Natural killer cell (primary cell): ENCODE measurements at regions not wholly inside any gene's neighbourhood (a gene's known extent, or its start where the extent isn't known, plus 50 kb on each side); places are given as distances from the start of the nearest gene placed in this dataset.

ENCODE experiments used
- ATAC-seq, 3 donors: fragments of 150-1000 bp in 2 of 3; fragments of 200-7000 bp in 1 of 3; cut with Tn5 transposase; 1 replicate in 1 of 3; 2 replicates in 2 of 3; pipeline ENCODE4 v1.10.0; 2021; ENCODE audit warnings: mild to moderate bottlenecking in 2 of 3, moderate library complexity in 2 of 3
- DNase-seq, 2 donors: peaks; one replicate each; pipeline versions ENCODE4 v3.0.0 to v3.0.0-alpha.2; 2013 to 2021; ENCODE audit warnings: mixed read lengths in 1 of 2
- H3K27ac ChIP-seq: one replicate; pipeline ENCODE4 v1.5.1; 2013; ENCODE audit warnings: mild to moderate bottlenecking, low read length
- H3K27me3 ChIP-seq: one replicate; pipeline ENCODE4 v1.6.1; 2013; ENCODE audit warnings: low read length; ENCODE audit not compliant: control insufficient read depth, insufficient read depth
- H3K36me3 ChIP-seq: one replicate; pipeline ENCODE4 v1.6.1; 2013; ENCODE audit warnings: low read length; ENCODE audit not compliant: control insufficient read depth, insufficient read depth
- H3K4me1 ChIP-seq: one replicate; pipeline ENCODE4 v1.6.1; 2013; ENCODE audit warnings: low read length; ENCODE audit not compliant: control insufficient read depth, insufficient read depth
- H3K4me3 ChIP-seq: one replicate; pipeline ENCODE4 v1.5.1; 2013; ENCODE audit warnings: low read length
- H3K9me3 ChIP-seq: one replicate; pipeline ENCODE4 v1.6.1; 2013; ENCODE audit warnings: low read length; ENCODE audit not compliant: control insufficient read depth, insufficient read depth
- H3K27ac Mint-ChIP-seq, 2 donors: one replicate each; pipeline ENCODE4 v1.8.0; 2022; ENCODE audit warnings: mild to moderate bottlenecking in 2 of 2, mixed read lengths in 2 of 2, moderate library complexity in 1 of 2
- H3K27me3 Mint-ChIP-seq, 2 donors: one replicate each; pipeline ENCODE4 v1.8.0; 2022; ENCODE audit warnings: low read depth in 2 of 2, mixed read lengths in 2 of 2
- H3K36me3 Mint-ChIP-seq: one replicate; pipeline ENCODE4 v1.8.0; 2022; ENCODE audit warnings: mixed read lengths
- H3K4me1 Mint-ChIP-seq, 2 donors: one replicate each; pipeline ENCODE4 v1.8.0; 2022; ENCODE audit warnings: mixed read lengths in 2 of 2
- H3K4me3 Mint-ChIP-seq: one replicate; pipeline ENCODE4 v1.8.0; 2022; ENCODE audit warnings: mild to moderate bottlenecking, moderate library complexity, mixed read lengths
- H3K9me3 Mint-ChIP-seq, 2 donors: one replicate each; pipeline ENCODE4 v1.8.0; 2022; ENCODE audit warnings: mixed read lengths in 2 of 2
- WGBS: methylation state at CpG from one replicate; pipeline ENCODE4 v1.1.7; 2013; ENCODE audit warnings: missing lambda C conversion rate; ENCODE audit not compliant: insufficient coverage; 5-methylcytosine and 5-hydroxymethylcytosine counted together
- intact Hi-C: fragments of 100-400 bp; cut with micrococcal nuclease; formaldehyde crosslinking; loops from one replicate; pipeline ENCODE4 v1.14.2; 2022
- TF ChIP-seq, protein P1 (sequence below): fragments of 200-600 bp; IDR thresholded peaks from one replicate; pipeline ENCODE4 v1.8.0; 2022; ENCODE audit warnings: antibody characterized with exemption

DNA sequence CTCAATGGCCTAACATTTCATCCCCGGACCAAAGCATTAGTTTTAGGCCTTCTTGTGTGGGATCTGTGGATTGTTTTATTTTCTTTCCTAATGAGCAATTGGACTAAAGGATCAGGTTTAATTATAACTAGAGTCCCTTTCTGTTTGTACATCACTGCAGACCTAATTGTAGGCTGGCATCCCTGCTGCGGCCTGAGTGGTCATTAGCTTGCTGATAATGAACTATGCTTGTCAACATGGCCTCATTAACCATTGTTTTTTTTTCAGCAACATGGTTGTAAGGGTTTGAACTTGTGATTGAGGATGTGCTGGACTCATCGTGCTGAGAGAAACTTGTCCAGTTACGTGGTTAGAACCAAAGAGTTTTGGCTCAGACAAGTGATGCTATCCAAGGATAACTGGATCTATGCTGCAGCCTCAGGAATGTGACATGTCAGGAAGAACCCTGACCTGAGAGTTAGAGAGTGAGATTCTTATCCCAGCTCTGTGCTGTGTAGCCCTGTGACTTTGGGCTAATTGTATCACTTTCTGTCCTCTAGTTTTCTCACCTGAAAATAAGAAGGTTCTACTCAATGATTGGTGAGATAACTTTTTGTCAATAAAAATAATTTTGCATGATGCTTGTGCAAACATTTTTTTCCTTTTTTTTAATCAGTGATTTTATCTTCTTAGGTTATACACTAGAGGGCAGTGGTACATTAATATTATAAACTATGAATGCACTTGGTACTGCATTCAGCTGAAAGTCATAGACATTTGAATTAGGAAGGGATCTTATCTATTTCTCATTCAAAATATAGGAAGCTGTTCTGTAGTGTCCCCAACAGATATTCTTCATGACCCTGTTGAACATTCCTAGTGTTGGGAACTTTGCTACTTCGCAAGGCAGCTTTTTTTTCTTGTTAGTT is 140.9 kb downstream of the RNF144B start:
- H3K4me1 Mint-ChIP-seq: no peaks in the 10 kb centered on the region
- intact Hi-C loops: no loop called here
- no peak overlapping the region for H3K4me3 Mint-ChIP-seq
- Histone ChIP-seq H3K4me1 (no peaks in the 10 kb centered on the region), H3K9me3 (no peaks in the 10 kb centered on the region), H3K27me3 (no peaks in the 10 kb centered on the region), H3K36me3 (no peaks in the 10 kb centered on the region), H3K27ac (no peak overlapping the region), H3K4me3 (no peak overlapping the region)
- no peaks in the 10 kb centered on the region for H3K36me3 Mint-ChIP-seq
- no peaks in the 10 kb centered on the region for H3K9me3 Mint-ChIP-seq
- H3K27ac Mint-ChIP-seq: no peak overlapping the region
- no peak for DNase-seq
- WGBS: 82% methylated on average over 5 of the region's 5 CpGs
- TF ChIP-seq, protein P1, sequence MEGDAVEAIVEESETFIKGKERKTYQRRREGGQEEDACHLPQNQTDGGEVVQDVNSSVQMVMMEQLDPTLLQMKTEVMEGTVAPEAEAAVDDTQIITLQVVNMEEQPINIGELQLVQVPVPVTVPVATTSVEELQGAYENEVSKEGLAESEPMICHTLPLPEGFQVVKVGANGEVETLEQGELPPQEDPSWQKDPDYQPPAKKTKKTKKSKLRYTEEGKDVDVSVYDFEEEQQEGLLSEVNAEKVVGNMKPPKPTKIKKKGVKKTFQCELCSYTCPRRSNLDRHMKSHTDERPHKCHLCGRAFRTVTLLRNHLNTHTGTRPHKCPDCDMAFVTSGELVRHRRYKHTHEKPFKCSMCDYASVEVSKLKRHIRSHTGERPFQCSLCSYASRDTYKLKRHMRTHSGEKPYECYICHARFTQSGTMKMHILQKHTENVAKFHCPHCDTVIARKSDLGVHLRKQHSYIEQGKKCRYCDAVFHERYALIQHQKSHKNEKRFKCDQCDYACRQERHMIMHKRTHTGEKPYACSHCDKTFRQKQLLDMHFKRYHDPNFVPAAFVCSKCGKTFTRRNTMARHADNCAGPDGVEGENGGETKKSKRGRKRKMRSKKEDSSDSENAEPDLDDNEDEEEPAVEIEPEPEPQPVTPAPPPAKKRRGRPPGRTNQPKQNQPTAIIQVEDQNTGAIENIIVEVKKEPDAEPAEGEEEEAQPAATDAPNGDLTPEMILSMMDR: no peak
- no peak for ATAC-seq
- peaks cover 0 to 13% of the 10 kb centered on the region in 2 donors for H3K27me3 Mint-ChIP-seq

DNA sequence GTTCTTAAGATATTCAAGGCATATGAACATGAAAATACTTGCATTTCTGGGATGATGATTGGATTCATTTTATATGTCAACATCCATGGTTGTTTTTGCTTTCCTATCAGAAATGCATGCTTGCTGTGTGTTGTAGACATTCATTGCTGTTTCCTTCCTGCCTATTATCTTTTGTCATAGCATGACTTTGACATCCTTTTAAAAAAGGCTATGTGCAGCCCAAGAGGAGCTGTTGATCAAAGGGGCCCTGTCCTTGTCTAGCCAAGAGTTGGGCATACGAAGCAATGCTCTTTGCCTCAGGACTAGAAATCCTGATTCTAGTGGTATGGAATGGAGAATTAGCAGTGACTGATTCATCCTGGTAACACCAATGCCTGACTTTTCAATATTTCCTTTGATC is 143.1 kb downstream of the RNF144B start:
- Mint-ChIP-seq H3K27ac (no peak overlapping the region), H3K9me3 (no peaks in the 10 kb centered on the region), H3K27me3 (peaks cover 0 to 18% of the 10 kb centered on the region in 2 donors), H3K4me3 (no peak overlapping the region), H3K36me3 (no peaks in the 10 kb centered on the region), H3K4me1 (no peaks in the 10 kb centered on the region)
- H3K27ac ChIP-seq: no peak overlapping the region
- WGBS: 75% methylated on average over 1 of the region's 1 CpG
- no peaks in the 10 kb centered on the region for H3K36me3 ChIP-seq
- H3K4me1 ChIP-seq: no peaks in the 10 kb centered on the region
- ATAC-seq: no peak
- H3K27me3 ChIP-seq: no peaks in the 10 kb centered on the region
- no peak for DNase-seq
- intact Hi-C loops: no loop called here
- TF ChIP-seq, protein P1: no peak
- no peak overlapping the region for H3K4me3 ChIP-seq
- no peaks in the 10 kb centered on the region for H3K9me3 ChIP-seq

DNA sequence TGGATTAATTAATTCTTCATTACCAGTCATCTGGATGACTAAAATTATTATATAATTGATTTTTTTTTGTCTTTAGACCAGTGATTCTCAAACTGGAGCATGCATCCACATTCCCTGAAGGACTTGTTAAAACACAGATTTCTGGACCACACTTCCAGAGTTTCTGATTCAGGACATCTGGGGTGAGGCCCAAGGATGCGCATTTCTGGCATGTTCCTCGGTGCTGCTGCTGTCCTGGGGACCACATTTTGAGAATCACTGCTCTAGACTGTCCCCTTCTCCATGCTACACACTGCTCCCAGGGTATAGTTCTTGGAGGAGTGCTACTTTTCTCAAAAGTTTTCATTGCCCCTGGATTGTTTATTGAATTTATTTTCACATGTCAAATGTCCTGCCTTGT is 145.0 kb downstream of the RNF144B start:
- TF ChIP-seq, protein P1: no peak
- Histone ChIP-seq H3K27me3 (no peaks in the 10 kb centered on the region), H3K36me3 (no peaks in the 10 kb centered on the region), H3K4me1 (no peaks in the 10 kb centered on the region), H3K4me3 (no peak overlapping the region), H3K9me3 (no peaks in the 10 kb centered on the region), H3K27ac (no peak overlapping the region)
- WGBS: 100% methylated on average over 2 of the region's 2 CpGs
- intact Hi-C loops: no loop called here
- no peaks in the 10 kb centered on the region for H3K4me1 Mint-ChIP-seq
- H3K36me3 Mint-ChIP-seq: no peaks in the 10 kb centered on the region
- no peak for ATAC-seq
- no peak overlapping the region for H3K4me3 Mint-ChIP-seq
- no peaks in the 10 kb centered on the region for H3K9me3 Mint-ChIP-seq
- peaks cover 0 to 15% of the 10 kb centered on the region in 2 donors for H3K27me3 Mint-ChIP-seq
- H3K27ac Mint-ChIP-seq: no peak overlapping the region
- DNase-seq: no peak

- no peak for DNase-seq
- 95% methylated on average over 4 of the region's 5 CpGs for WGBS
- intact Hi-C loops: no loop called here
- no peaks in the 10 kb centered on the region for H3K9me3 Mint-ChIP-seq
- ATAC-seq: no peak
- H3K27me3 ChIP-seq: no peaks in the 10 kb centered on the region
- no peaks in the 10 kb centered on the region for H3K4me1 Mint-ChIP-seq
- H3K27ac Mint-ChIP-seq: no peak overlapping the region
- TF ChIP-seq, protein P1: no peak
- H3K36me3 ChIP-seq: no peaks in the 10 kb centered on the region
- H3K4me3 ChIP-seq: no peak overlapping the region
- no peaks in the 10 kb centered on the region for H3K9me3 ChIP-seq
- no peaks in the 10 kb centered on the region for H3K4me1 ChIP-seq
- H3K27ac ChIP-seq: no peak overlapping the region
- H3K4me3 Mint-ChIP-seq: no peak overlapping the region
- peaks cover 0 to 15% of the 10 kb centered on the region in 2 donors for H3K27me3 Mint-ChIP-seq
- no peaks in the 10 kb centered on the region for H3K36me3 Mint-ChIP-seq
Observed at GRCh38 chr6:18533793-18534192, 146.6 kb downstream of the RNF144B start.
